ENCODE measurements at regions not wholly inside any gene's neighbourhood (a gene's known extent, or its start where the extent isn't known, plus 50 kb on each side); places are given as distances from the start of the nearest gene placed in this dataset.

DNA sequence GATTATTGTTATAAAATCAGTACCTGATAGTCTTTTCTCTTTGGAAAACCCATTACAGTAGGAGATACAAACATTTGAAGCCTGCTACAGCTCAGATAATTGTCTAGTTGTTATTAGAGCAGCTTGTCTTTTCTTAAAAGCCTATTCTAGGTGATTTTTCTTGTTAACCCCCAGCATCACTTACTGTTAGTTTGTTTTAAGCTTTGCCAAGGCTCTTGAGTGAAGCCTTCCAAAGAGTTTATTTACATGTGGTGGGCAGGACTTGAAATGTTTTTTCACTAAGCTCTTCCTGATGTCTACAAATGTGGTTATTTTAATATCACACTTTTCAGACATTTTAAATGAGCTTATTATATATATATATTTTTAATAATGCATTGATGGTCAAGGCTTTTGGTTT, 791.3 kb downstream of the PLCL1 start:
- H3K9me3 ChIP-seq (ENCODE audit: control insufficient read depth, low read length) = no peaks in the 10 kb centered on the region
- Mint-ChIP-seq H3K4me3 (no peak overlapping the region), H3K36me3 (ENCODE audit: low read depth) (no peaks in the 10 kb centered on the region), H3K9me3 (no peaks in the 10 kb centered on the region), H3K27me3 (ENCODE audit: insufficient read depth) (no peaks in the 10 kb centered on the region), H3K4me1 (no peaks in the 10 kb centered on the region), H3K27ac (no peak overlapping the region)
- TF ChIP-seq, protein P1, sequence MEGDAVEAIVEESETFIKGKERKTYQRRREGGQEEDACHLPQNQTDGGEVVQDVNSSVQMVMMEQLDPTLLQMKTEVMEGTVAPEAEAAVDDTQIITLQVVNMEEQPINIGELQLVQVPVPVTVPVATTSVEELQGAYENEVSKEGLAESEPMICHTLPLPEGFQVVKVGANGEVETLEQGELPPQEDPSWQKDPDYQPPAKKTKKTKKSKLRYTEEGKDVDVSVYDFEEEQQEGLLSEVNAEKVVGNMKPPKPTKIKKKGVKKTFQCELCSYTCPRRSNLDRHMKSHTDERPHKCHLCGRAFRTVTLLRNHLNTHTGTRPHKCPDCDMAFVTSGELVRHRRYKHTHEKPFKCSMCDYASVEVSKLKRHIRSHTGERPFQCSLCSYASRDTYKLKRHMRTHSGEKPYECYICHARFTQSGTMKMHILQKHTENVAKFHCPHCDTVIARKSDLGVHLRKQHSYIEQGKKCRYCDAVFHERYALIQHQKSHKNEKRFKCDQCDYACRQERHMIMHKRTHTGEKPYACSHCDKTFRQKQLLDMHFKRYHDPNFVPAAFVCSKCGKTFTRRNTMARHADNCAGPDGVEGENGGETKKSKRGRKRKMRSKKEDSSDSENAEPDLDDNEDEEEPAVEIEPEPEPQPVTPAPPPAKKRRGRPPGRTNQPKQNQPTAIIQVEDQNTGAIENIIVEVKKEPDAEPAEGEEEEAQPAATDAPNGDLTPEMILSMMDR (conservative IDR thresholded peaks at IDR 0.05) = no peak
- no peaks in the 10 kb centered on the region for H3K36me3 ChIP-seq (ENCODE audit: control insufficient read depth, insufficient read depth, low read length)
- H3K4me1 ChIP-seq (ENCODE audit: control insufficient read depth, insufficient read depth, low read length) = no peaks in the 10 kb centered on the region
- no peak overlapping the region for H3K27ac ChIP-seq (ENCODE audit: low read depth, low read length)
- H3K27me3 ChIP-seq (ENCODE audit: control insufficient read depth, insufficient read depth, low read length, poor library complexity, severe bottlenecking) = no peaks in the 10 kb centered on the region
- no peak overlapping the region for H3K9ac ChIP-seq (ENCODE audit: extremely low read depth, low read length, poor library complexity, severe bottlenecking)
- H3K4me3 ChIP-seq (ENCODE audit: low read length) = no peak overlapping the region
- DNase-seq = no peak

DNA sequence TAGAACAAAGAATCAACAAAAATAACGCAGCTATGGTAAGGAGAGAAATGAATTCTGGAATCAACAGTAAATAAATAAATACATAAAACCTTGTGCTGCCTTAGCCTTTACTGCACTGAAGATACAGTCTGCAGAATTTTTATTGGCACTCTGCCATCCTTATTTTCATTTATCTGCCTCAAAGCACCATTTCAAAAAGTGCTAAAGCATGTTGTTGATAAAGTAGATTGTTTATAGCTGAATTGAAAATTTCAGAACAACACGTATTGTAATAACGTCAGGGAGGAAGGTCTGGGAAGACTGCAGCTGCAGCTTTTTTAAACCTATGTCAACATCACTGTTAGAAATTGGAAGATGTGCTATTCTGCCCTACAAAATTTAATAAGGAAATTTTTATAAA, 787.2 kb downstream of the PLCL1 start:
- Mint-ChIP-seq H3K9me3 (no peaks in the 10 kb centered on the region), H3K4me1 (peaks cover 4% of the 10 kb centered on the region), H3K4me3 (no peak overlapping the region), H3K36me3 (ENCODE audit: low read depth) (no peaks in the 10 kb centered on the region), H3K27me3 (ENCODE audit: insufficient read depth) (no peaks in the 10 kb centered on the region), H3K27ac (no peak overlapping the region)
- 93% methylated on average over 3 of the region's 3 CpGs; no CpG with 5 or more reads in 1 of the 2 experiments for WGBS, 2 experiments (ENCODE audit: insufficient coverage in 1 of 2, insufficient read length in 1 of 2)
- Histone ChIP-seq H3K4me1 (ENCODE audit: control insufficient read depth, insufficient read depth, low read length) (no peaks in the 10 kb centered on the region), H3K9ac (ENCODE audit: extremely low read depth, low read length, poor library complexity, severe bottlenecking) (no peak overlapping the region), H3K4me3 (ENCODE audit: low read length) (no peak overlapping the region), H3K27me3 (ENCODE audit: control insufficient read depth, insufficient read depth, low read length, poor library complexity, severe bottlenecking) (no peaks in the 10 kb centered on the region), H3K36me3 (ENCODE audit: control insufficient read depth, insufficient read depth, low read length) (no peaks in the 10 kb centered on the region), H3K27ac (ENCODE audit: low read depth, low read length) (no peak overlapping the region), H3K9me3 (ENCODE audit: control insufficient read depth, low read length) (no peaks in the 10 kb centered on the region)
- DNase-seq = no peak
- TF ChIP-seq, protein P1 (conservative IDR thresholded peaks at IDR 0.05) = no peak

DNA sequence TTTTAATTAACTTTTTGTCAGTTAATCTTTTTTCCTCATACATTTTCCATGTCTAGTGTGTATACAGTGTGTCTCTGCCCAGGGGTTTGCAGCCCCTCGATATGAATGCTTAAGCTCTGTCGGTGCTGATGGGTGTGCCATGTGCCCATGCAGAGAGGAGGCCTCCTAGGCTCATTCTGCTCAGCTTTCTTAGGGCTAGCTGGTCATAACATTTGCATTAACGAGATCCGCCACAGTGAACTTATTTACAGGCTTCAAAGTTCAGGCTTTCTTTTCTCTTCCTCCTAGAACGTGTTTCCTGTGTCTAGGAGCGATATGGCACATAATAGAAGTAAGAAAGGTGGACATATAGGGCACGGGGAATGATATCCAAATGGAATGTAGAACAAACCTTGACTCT, 783.3 kb downstream of the PLCL1 start:
- Histone ChIP-seq H3K27ac (ENCODE audit: low read depth, low read length) (no peak overlapping the region), H3K36me3 (ENCODE audit: control insufficient read depth, insufficient read depth, low read length) (no peaks in the 10 kb centered on the region), H3K9ac (ENCODE audit: extremely low read depth, low read length, poor library complexity, severe bottlenecking) (no peak overlapping the region), H3K27me3 (ENCODE audit: control insufficient read depth, insufficient read depth, low read length, poor library complexity, severe bottlenecking) (no peaks in the 10 kb centered on the region), H3K9me3 (ENCODE audit: control insufficient read depth, low read length) (no peaks in the 10 kb centered on the region), H3K4me1 (ENCODE audit: control insufficient read depth, insufficient read depth, low read length) (no peaks in the 10 kb centered on the region), H3K4me3 (ENCODE audit: low read length) (no peak overlapping the region)
- TF ChIP-seq, protein P1 (conservative IDR thresholded peaks at IDR 0.05) = no peak
- Mint-ChIP-seq H3K27ac (no peak overlapping the region), H3K4me1 (peaks cover 4% of the 10 kb centered on the region), H3K9me3 (no peaks in the 10 kb centered on the region), H3K4me3 (no peak overlapping the region), H3K36me3 (ENCODE audit: low read depth) (no peaks in the 10 kb centered on the region), H3K27me3 (ENCODE audit: insufficient read depth) (no peaks in the 10 kb centered on the region)
- DNase-seq = no peak
- 74 to 86% methylated on average over 6 to 7 of the region's 7 CpGs for WGBS, 2 experiments (ENCODE audit: insufficient coverage in 1 of 2, insufficient read length in 1 of 2)

All from endodermal cell (in vitro differentiated cells).